ENCODE measurements at regions not wholly inside any gene's neighbourhood (a gene's known extent, or its start where the extent isn't known, plus 50 kb on each side); places are given as distances from the start of the nearest gene placed in this dataset.
"Not testable (repeated sequence)": the region's sequence is repeated elsewhere in the genome, so short reads cannot be mapped to it uniquely, and the experiment has no call there.

DNA sequence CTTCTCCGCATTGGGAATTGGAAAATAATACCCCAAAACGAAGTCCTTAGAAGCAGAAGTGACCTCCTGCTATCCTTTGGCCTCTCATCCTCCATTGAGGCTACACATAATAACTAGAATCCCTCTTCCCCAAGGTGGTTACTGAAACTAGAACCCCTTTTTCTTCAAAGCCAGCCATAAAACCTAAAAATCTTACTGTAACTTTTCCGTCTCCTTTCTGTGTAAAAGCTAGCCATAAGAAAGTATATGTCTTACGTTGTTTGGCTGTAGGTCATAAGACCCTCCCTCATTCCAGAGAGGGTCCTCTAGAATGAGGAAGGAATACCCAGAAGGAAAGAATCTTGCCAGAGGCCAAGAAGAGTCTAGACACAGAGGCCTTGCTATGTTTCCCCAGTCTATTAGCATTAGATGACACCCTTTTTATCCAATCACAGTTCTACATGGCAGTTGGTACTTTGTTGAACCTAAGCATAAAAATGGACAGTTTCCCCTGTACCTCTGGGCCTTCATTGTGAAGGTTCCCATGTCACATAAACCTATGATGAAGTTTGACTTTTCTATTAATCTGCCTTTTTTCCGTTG is 133.9 kb upstream of the BTN3A2 start:
- H3K4me1 Mint-ChIP-seq (ENCODE audit: low read depth in 2 of 2) = peaks cover 13 to 29% of the 10 kb centered on the region in 2 donors
- no peak overlapping the region for H3K4me3 Mint-ChIP-seq
- H3K36me3 Mint-ChIP-seq (ENCODE audit: insufficient read depth) = peaks cover 30% of the 10 kb centered on the region
- no peaks in the 10 kb centered on the region for H3K27me3 Mint-ChIP-seq
- ATAC-seq (replicated peaks) (no peak), DNase-seq (no peak)
- no peaks in the 10 kb centered on the region for H3K9me3 Mint-ChIP-seq
- H3K27ac Mint-ChIP-seq = no peak overlapping the region

DNA sequence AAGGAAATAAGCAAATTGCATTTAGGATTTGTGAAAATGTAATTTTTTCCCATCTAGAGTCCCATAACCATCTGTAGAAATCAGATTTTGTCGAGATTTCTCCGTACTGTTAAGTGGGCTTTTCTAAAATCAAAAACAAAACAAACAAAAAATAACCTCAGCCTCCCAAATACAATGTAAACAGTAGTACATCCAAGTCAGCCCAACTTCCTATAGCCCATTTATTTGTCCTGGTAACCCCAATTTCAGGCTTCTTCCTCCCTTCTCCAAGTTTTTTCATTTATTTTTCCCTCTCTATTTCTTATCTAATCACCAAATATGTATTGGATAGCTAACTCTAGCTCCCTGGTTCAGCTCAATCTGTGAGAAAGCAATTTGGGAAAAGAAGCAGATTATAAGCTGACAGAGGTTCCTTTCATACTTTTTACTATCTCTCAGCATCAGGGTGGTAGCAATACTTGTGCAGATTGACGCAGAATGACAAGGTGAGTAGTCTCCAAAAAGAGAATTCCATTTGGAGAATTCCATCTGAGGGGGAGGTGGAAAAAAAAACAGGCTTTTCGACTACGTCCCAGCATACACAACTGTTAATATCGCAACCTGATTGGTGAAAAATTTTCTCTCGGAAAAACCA is 132.6 kb upstream of the BTN3A2 start:
- Mint-ChIP-seq H3K4me3 (peak overlapping the region; percentile 94 to 95), H3K27me3 (no peaks in the 10 kb centered on the region), H3K36me3 (ENCODE audit: insufficient read depth) (peaks cover 30% of the 10 kb centered on the region), H3K9me3 (no peaks in the 10 kb centered on the region), H3K4me1 (ENCODE audit: low read depth in 2 of 2) (peaks cover 13 to 29% of the 10 kb centered on the region in 2 donors), H3K27ac (peak overlapping the region; percentile 96 to 98)
- no peak for DNase-seq
- no peak for ATAC-seq (replicated peaks)

DNA sequence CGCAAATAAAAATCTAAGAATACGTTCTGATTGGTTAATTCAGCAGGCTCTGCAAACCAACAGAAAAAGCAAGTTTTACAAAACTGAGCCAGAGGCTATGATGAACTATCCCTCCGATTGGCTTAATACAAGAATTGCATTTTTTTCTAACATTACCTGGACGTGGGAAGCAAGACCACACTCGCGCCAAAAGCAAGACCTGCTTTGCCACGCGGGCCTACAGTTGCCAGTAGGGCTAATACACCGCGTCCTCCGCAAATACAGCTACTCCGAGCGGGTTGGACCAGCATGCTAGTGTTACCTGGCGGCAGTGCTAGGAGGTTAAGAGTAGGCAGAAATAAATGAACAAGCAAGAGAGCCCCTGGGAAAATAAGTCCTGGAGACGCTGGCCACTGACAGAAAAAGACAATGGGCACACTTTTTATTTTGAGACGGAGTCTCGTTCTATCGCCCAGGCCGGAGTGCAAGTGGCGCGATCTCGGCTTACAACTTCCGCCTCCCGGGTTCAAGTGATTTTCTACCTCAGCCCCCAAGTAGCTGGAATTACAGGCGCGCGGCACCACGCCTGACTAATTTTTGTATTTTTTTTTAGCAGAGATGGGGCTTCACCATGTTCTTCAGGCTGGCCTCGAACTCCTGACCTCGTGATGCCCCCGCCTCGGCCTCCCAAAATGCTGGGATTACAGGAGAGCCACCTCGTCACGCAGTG is 131.9 kb upstream of the BTN3A2 start:
- H3K9me3 Mint-ChIP-seq = no peaks in the 10 kb centered on the region
- H3K27ac Mint-ChIP-seq = peak overlapping the region; percentile 96 to 98
- ATAC-seq (replicated peaks) (peak; percentile 17), DNase-seq (peak; percentile 20 to 31 (median 23))
- H3K36me3 Mint-ChIP-seq (ENCODE audit: insufficient read depth) = peaks cover 30% of the 10 kb centered on the region
- peak overlapping the region; percentile 94 to 95 for H3K4me3 Mint-ChIP-seq
- H3K4me1 Mint-ChIP-seq (ENCODE audit: low read depth in 2 of 2) = peaks cover 13 to 29% of the 10 kb centered on the region in 2 donors
- H3K27me3 Mint-ChIP-seq = no peaks in the 10 kb centered on the region

DNA sequence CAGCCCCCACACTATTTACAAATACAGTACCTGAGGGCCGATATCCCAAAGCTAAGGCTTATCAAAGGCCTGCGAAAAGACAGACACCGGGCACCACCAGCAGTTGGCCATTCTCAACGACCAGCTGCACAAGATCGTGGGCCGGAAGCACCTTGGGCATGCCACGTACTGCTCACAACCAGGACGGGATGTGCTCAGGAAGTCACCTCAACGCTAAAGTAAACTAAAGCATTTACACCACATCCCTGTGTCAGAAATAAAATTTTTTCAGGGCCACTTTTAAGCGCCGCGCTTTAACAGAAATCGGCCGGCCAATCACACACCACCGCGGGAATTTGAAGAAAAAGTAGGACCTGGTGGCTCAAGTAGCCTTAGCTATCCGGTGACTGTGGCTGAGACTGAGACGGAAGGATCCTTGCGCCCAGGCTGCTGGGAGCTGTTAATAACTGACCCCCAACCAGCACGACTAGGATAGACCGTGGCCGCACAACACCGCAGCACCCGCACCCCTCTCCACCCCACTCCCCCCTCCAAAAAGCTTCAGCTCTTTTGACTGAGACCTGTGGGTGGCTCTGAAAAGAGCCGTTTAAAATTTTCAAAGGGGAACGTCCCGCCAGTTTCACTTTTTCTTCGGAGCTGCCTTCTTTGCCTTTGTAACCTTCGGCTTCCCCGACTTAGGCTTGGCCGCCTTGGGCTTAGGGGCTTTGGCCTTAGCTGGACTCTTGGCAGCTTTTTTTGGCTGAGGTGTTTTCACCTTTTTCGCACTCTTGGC is 131.2 kb upstream of the BTN3A2 start:
- Mint-ChIP-seq H3K27me3 (no peaks in the 10 kb centered on the region), H3K4me3 (peak overlapping the region; percentile 94 to 95), H3K27ac (peak overlapping the region; percentile 96 to 98), H3K4me1 (ENCODE audit: low read depth in 2 of 2) (peaks cover 13 to 29% of the 10 kb centered on the region in 2 donors), H3K9me3 (no peaks in the 10 kb centered on the region), H3K36me3 (ENCODE audit: insufficient read depth) (peaks cover 30% of the 10 kb centered on the region)
- ATAC-seq (replicated peaks) (peak; percentile 66), DNase-seq (peak; percentile 65 to 77 (median 69))

DNA sequence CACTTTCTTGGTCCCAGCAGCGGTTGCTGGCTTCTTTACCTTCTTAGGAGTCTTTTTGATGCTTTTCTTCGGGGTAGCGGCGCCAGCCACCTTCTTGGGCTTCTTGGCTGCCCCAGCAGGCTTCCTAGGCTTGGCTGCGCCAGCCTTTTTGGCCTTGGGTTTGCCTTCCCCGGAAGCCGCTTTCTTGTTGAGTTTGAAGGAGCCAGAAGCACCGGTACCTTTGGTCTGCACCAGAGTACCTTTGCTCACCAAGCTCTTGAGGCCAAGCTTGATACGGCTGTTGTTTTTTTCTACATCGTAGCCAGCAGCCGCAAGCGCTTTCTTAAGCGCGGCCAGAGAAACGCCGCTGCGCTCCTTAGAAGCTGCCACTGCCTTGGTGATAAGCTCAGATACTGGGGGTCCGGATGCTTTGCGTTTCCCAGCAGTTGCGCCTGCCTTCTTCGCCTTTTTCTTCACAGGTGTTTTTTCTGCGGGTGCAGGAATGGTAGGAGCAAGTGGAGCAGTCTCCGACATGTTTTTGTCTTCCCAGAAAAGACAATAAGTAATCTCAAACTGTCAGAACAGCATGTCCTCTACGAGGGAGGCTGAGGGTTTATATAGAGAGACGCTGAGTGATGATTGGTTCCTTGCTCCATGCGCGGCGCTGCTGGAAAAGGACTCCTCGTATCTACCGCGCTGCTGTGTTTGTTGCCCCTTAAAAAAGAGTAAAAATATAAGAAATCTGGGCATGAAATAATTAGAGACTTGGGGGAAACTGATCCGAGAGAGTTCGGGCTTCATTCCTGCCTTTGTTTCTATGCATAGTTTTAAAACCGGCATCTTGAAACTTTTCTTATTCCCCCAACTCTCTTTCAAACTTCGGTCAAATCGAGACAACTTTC is 130.3 kb upstream of the BTN3A2 start:
- ATAC-seq (replicated peaks) (peak; percentile 62), DNase-seq (peak; percentile 52 to 83 (median 64))
- Mint-ChIP-seq H3K4me1 (ENCODE audit: low read depth in 2 of 2) (peaks cover 13 to 29% of the 10 kb centered on the region in 2 donors), H3K27me3 (no peaks in the 10 kb centered on the region), H3K4me3 (peak overlapping the region; percentile 94 to 95), H3K9me3 (no peaks in the 10 kb centered on the region), H3K27ac (peak overlapping the region; percentile 96 to 98), H3K36me3 (ENCODE audit: insufficient read depth) (peaks cover 30% of the 10 kb centered on the region)

DNA sequence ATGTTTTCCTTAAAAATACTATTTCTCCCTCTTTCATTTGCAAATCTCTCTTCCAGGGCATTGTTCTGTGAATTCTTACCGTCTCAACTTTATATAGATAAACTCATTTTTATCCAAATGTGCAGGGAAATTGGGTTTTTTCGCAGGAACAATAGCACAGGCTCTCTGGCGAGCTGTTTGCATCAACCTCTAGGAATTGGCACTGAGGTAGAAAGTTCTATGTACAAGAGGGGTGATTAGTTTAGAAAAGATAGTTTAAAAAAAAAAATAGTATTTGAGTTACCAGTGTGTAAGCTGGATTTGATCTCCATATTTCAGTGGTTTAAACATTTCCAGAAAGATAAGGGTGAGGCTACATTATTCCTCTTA is 129.7 kb upstream of the BTN3A2 start:
- Mint-ChIP-seq H3K4me3 (peak overlapping the region; percentile 94 to 95), H3K27me3 (no peaks in the 10 kb centered on the region), H3K4me1 (ENCODE audit: low read depth in 2 of 2) (peaks cover 15 to 30% of the 10 kb centered on the region in 2 donors), H3K36me3 (ENCODE audit: insufficient read depth) (peaks cover 34% of the 10 kb centered on the region), H3K27ac (peak overlapping the region; percentile 96 to 98), H3K9me3 (no peaks in the 10 kb centered on the region)
- ATAC-seq (replicated peaks) (no peak), DNase-seq (no peak)

DNA sequence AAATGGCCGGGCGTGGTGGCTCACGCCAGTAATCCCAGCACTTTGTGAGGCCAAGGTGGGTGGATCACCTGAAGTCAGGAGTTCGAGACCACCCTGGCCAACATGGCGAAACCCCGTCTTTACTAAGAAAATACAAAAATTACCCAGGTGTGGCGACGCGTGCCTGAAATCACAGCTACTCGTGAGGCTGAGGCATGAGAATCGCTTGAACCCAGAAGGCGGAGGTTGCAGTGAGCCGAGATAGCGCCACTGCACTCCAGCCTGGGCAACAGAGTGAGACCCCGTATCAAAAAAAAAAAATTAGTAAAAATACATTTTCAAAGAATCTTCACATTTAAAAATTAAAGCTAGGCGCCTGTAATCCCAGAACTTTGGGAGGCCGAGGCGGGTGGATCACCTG is 125.6 kb upstream of the BTN3A2 start:
- Mint-ChIP-seq H3K36me3 (ENCODE audit: insufficient read depth) (peaks cover 36% of the 10 kb centered on the region), H3K4me1 (ENCODE audit: low read depth in 2 of 2) (peaks cover 12 to 25% of the 10 kb centered on the region in 2 donors), H3K27ac (peak overlapping the region in 1 of 2 donors; percentile 94), H3K4me3 (peak overlapping the region in 1 of 2 donors; percentile 48)
- not testable (repeated sequence) for ATAC-seq (replicated peaks); H3K27me3 Mint-ChIP-seq; H3K9me3 Mint-ChIP-seq; DNase-seq

DNA sequence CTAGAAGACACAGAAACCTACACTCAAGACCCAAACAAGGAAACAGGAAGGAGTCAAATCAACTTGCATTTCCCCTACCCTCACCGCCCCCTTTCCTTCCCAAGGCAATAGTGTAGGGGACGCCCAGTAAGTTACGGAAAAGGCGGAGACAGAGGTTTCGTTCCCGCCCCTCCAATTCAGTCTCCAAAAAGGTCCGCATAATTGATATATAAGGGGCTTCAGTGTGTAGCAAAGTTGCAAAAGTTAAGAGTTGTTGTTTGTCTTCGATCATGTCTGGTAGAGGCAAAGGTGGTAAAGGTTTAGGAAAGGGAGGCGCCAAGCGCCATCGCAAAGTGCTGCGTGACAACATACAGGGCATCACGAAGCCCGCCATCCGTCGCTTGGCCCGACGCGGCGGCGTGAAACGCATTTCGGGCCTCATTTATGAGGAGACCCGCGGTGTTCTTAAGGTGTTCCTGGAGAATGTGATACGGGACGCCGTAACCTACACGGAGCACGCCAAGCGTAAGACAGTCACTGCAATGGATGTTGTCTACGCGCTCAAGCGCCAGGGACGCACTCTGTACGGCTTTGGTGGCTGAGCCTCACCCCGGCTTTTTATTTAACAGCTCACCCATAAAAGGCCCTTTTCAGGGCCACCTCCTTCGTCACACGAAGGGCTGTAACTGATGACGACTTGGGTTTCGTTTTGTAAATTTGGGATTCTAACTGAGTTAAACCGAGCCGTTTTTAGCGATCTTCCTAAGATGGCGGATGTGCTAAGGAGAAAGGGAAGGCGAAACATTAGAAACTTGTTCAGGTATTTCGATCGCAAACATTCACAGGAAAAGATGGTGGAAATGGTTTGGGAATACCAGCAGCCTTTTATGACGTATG is 124.6 kb upstream of the BTN3A2 start:
- peaks cover 9 to 15% of the 10 kb centered on the region in 2 donors for H3K4me1 Mint-ChIP-seq (ENCODE audit: low read depth in 2 of 2)

DNA sequence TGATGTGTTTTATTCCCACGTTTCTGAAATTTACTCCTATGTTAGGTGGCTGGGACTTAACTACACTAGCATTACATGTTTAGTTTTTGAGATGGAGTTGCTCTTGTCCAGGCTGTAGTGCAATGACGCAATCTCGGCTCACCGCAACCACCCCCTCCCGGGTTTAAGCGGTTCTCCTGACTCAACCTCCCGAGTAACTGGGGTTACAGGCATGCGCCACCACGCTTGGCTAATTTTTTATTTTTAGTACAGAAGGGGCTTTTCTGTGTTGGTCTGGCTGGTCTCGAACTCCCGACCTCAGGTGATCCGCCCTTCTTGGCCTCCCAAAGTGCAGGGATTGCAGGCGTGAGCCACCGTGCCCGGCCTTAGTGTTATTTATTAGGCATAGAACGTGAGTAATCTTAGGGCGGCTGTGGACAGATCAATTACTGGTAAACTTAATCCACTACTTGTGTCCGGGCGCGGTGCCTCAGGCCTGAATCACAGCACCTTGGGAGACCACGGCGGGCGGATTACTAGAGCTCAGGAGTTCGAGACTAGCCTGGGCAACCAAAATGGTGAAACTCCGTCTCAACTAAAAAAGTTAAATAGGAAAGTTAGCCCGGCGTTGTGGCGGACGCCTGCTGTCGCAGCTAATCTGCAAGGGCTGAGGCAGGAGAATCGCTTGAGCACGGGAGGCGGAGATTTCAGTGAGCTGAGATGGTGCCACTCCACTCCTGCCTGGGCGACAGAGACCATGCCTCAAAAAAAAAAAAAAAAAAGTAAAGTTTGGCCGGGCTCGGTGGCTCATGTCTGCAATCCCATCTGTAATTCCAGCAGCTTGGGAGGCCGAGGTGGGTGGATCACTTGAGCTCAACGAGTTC is 123.7 kb upstream of the BTN3A2 start:
- Mint-ChIP-seq H3K4me1 (ENCODE audit: low read depth in 2 of 2) (peaks cover 9 to 12% of the 10 kb centered on the region in 2 donors), H3K4me3 (peak overlapping the region; percentile 81 to 92), H3K36me3 (ENCODE audit: insufficient read depth) (peaks cover 25% of the 10 kb centered on the region), H3K9me3 (peaks cover 0 to 3% of the 10 kb centered on the region in 2 donors), H3K27me3 (no peaks in the 10 kb centered on the region), H3K27ac (peak overlapping the region; percentile 94 to 95)
- ATAC-seq (replicated peaks) (peak; percentile 38), DNase-seq (peak; percentile 41 to 49 (median 48))

More for the DNA sequence above, 124.6 kb upstream of the BTN3A2 start:
- DNase-seq = peak; percentile 59 to 78 (median 60)
- no peaks in the 10 kb centered on the region for H3K27me3 Mint-ChIP-seq
- peak; percentile 78 for ATAC-seq (replicated peaks)
- peak overlapping the region; percentile 81 to 92 for H3K4me3 Mint-ChIP-seq
- H3K9me3 Mint-ChIP-seq = peaks cover 0 to 3% of the 10 kb centered on the region in 2 donors
- H3K36me3 Mint-ChIP-seq (ENCODE audit: insufficient read depth) = peaks cover 26% of the 10 kb centered on the region
- peak overlapping the region; percentile 94 to 95 for H3K27ac Mint-ChIP-seq

DNA sequence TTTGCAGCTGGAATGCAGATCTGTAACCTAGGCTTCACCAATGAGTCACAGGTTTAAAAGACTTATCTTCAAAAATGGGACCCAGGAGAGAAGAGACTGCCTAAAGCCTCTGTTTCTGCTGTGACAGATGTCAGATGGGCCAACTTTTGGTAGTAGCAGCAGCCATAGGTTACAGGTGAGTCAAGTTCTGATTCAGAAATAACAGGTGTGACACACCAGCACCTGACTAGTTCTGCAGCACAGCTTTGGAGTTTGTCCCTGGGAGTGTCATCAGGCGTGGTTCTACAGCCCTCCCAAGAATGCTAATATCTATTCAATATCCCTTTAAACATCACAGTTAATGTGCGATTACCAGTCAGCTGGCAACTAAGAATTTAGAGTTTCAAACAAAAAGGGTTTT is 121.9 kb upstream of the BTN3A2 start:
- no peak overlapping the region for H3K4me3 Mint-ChIP-seq
- H3K4me1 Mint-ChIP-seq (ENCODE audit: low read depth in 2 of 2) = peaks cover 9 to 12% of the 10 kb centered on the region in 2 donors
- ATAC-seq (replicated peaks) = no peak
- peaks cover 25% of the 10 kb centered on the region for H3K36me3 Mint-ChIP-seq (ENCODE audit: insufficient read depth)
- DNase-seq = no peak
- H3K27ac Mint-ChIP-seq = no peak overlapping the region
- peaks cover 0 to 3% of the 10 kb centered on the region in 2 donors for H3K9me3 Mint-ChIP-seq
- no peaks in the 10 kb centered on the region for H3K27me3 Mint-ChIP-seq

DNA sequence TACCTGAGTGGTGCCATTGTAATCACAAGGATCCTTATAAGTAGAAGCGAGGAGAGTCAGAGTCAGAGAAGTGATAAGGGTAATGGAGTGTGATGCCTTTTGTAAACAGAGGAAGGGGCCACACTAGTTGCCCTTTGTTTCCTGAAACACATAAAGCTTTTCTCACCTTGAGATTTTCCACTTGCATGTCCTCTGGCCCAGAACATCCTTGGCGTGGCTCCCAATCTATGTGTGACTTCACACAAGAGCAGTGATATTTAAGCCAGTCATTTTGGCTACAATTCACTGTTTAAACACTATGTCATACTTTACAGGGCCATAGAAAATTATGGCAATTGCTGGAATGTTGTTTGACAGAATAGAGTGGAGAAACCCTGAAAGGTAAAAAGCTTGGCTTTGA is 121.2 kb upstream of the BTN3A2 start:
- H3K27me3 Mint-ChIP-seq = no peaks in the 10 kb centered on the region
- DNase-seq (no peak), ATAC-seq (replicated peaks) (no peak)
- H3K4me3 Mint-ChIP-seq = no peak overlapping the region
- H3K4me1 Mint-ChIP-seq (ENCODE audit: low read depth in 2 of 2) = peaks cover 9 to 12% of the 10 kb centered on the region in 2 donors
- H3K9me3 Mint-ChIP-seq = peaks cover 0 to 3% of the 10 kb centered on the region in 2 donors
- no peak overlapping the region for H3K27ac Mint-ChIP-seq
- peaks cover 25% of the 10 kb centered on the region for H3K36me3 Mint-ChIP-seq (ENCODE audit: insufficient read depth)

Data from effector memory CD8-positive, alpha-beta T cell (primary cell).